GM10248 (cell line): ENCODE measurements at regions not wholly inside any gene's neighbourhood (a gene's known extent, or its start where the extent isn't known, plus 50 kb on each side); places are given as distances from the start of the nearest gene placed in this dataset.

Experiments used
- CTCF ChIA-PET: fragments of 300-600 bp; sonication (Branson Sonifier 250); formaldehyde crosslinking; extraction: SDS; loops from one replicate; lab custom pipeline; 2021; ENCODE audit warnings: antibody characterized with exemption; lab: Yijun Ruan, JAX
- POLR2A ChIA-PET: fragments of 350-650 bp; sonication (Branson Sonifier 250); formaldehyde crosslinking; extraction: SDS; loops from one replicate; lab custom pipeline; 2020; ENCODE audit warnings: antibody characterized with exemption; lab: Yijun Ruan, JAX
- DNase-seq: peaks from one replicate; pipeline ENCODE4 v3.0.0; 2012; ENCODE audit errors: extremely low spot score
- TF ChIP-seq, protein P1 (sequence below): IDR thresholded peaks from 2 replicates; pipeline ENCODE4 v1.5.1; 2012; ENCODE audit warnings: mild to moderate bottlenecking, low read depth; ENCODE audit errors: extremely low read depth, missing control alignments, control extremely low read depth

GRCh38 chr18:43744960-43745745 lies 467.9 kb upstream of the SYT4 start:
- ChIA-PET POLR2A (no interaction called here), CTCF (interaction anchor here (1.1 kb wide), 1 partner anchor 11 kb away, joined by 4 read pairs; no protein-coding TSS in a partner anchor)
- no peak for DNase-seq
- TF ChIP-seq, protein P1, sequence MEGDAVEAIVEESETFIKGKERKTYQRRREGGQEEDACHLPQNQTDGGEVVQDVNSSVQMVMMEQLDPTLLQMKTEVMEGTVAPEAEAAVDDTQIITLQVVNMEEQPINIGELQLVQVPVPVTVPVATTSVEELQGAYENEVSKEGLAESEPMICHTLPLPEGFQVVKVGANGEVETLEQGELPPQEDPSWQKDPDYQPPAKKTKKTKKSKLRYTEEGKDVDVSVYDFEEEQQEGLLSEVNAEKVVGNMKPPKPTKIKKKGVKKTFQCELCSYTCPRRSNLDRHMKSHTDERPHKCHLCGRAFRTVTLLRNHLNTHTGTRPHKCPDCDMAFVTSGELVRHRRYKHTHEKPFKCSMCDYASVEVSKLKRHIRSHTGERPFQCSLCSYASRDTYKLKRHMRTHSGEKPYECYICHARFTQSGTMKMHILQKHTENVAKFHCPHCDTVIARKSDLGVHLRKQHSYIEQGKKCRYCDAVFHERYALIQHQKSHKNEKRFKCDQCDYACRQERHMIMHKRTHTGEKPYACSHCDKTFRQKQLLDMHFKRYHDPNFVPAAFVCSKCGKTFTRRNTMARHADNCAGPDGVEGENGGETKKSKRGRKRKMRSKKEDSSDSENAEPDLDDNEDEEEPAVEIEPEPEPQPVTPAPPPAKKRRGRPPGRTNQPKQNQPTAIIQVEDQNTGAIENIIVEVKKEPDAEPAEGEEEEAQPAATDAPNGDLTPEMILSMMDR = no peak

DNA sequence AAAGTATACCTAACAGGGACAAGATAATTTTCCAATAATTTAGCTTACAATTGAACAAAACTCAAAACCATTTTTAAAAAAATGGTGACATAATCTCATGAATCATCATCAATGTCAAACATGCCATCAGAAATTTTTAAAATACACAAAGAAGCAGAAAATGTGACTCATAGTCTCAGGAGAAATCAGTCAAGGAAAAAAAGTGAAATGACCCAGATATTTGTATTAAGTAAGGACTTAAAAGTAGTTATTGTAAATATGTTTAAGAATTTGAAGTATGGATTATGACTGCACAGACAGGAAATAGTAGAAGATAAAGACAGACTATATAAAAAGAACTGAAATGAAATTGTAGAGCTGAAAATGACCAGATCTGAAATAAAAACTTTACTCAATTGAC lies 473.9 kb upstream of the SYT4 start:
- CTCF ChIA-PET = no interaction called here
- no peak for DNase-seq
- TF ChIP-seq, protein P1 = no peak
- POLR2A ChIA-PET = no interaction called here

- ChIA-PET POLR2A (no interaction called here), CTCF (no interaction called here)
- no peak for DNase-seq
- TF ChIP-seq, protein P1 = no peak
Observed at GRCh38 chr18:43751835-43752234, 474.5 kb upstream of the SYT4 start.

- CTCF ChIA-PET = interaction anchor here (1.2 kb wide), 1 partner anchor 29 kb away, joined by 4 read pairs; no protein-coding TSS in a partner anchor
- POLR2A ChIA-PET = no interaction called here
- TF ChIP-seq, protein P1 = no peak
- no peak for DNase-seq
Observed at GRCh38 chr18:43757273-43757672, 480.0 kb upstream of the SYT4 start.

DNA sequence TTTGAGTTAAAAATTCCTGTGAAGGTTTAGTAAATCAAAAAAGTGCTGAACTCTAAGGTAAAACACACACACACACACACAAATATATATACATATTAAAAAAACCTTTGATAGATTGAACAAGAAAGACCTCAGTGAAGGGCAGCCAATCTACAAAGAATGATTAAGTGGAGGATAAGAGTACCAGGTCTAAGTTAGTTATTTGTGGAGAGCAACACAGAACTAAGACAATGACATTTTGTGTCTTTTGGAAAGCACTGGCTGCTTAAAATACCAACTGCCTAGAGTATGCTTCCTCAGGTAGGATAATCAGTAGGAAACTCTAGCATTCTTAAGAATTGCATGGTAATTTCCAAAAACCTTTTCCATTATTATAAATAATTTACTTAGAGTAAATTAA lies 481.4 kb upstream of the SYT4 start:
- ChIA-PET POLR2A (no interaction called here), CTCF (no interaction called here)
- no peak for DNase-seq
- TF ChIP-seq, protein P1 = no peak

DNA sequence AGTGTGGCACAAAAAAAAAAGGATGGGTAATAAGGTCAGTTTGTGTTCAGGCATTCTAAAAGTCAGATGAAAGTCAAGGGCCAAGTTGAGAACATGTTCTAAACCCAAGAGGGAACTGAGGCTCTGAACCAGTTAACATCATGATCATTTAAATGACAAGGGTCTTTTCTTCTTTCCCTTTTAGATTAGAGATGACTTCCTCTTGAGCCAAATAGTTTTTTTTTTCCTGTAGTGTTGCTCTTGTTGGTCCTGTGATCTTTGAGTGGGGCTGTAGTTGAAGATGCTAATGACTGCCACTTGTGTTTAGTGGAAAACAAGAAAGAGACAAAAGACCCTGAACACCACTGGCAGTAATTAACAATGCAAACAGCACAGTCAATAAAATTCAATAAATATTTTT lies 482.7 kb upstream of the SYT4 start:
- CTCF ChIA-PET = no interaction called here
- POLR2A ChIA-PET = no interaction called here
- TF ChIP-seq, protein P1 = no peak
- no peak for DNase-seq
